Suppressor macrophage (primary cell): ENCODE measurements at regions not wholly inside any gene's neighbourhood (a gene's known extent, or its start where the extent isn't known, plus 50 kb on each side); places are given as distances from the start of the nearest gene placed in this dataset.
"Not testable (repeated sequence)": the region's sequence is repeated elsewhere in the genome, so short reads cannot be mapped to it uniquely, and the experiment has no call there.

ENCODE experiments used
- DNase-seq, 4 experiments: peaks; one replicate each; pipeline ENCODE4 v3.0.0-alpha.2; 2020 to 2022

DNA sequence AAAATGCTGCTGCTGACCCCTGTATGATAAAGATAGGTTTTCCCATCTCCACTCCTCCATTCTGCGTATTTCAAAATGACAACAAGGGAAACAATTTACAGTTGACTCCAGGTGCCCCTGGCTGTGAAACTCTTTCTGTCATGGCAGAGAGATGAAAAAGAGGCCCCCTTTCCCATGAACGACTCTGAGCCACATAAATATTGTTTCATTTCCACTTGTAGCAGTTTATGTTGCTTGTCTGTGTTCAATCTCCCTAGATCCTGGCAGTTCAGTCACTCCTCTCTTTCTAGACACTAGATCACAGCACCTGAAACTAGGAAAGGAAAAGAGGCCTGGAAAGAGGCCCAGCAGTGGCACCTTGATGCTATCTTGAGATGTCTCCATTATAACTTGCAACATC lies 121.0 kb upstream of the ZNF521 start:
- DNase-seq: no peak

- DNase-seq: not testable (repeated sequence)
These were observed 119.0 kb upstream of the ZNF521 start for GRCh38 chr18:25470756-25471524.

DNA sequence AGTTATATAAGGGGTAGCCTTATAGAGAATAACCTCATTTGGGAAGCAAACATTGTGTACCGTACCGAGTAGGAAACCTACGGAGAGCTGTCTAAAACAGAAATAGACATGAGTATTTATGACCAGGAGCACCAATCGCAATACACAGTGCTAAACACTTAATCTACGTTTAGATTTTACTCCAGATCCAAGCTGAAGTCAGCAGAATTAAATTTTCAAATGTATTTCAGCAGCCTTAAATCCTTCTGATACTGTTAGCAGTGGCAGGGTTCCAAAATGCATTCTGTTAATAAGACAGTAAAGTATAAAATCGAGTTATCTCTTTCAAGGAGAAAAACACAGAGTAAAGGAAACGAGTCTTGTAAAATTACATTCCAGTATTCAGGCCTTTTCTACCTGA lies 118.1 kb upstream of the ZNF521 start:
- DNase-seq: no peak

DNA sequence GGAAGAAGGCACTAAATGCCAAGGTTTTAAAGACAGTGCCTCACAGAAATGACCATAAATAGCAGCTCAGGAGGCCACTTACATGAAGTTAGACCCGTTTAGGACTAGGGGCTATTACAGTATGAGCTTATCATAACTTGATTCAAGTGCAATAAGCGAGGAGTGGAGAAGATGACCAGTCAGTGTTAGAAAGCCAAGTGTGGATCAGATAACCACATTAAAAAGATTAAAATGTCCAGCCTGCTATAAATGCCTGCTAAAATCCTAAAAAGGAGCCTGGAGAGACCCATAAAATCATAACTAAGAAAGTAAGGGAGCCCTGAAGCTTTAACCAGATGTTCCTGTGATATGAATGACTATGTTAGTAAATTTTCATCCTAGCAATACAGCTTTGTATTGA lies 117.5 kb upstream of the ZNF521 start:
- DNase-seq: no peak

DNA sequence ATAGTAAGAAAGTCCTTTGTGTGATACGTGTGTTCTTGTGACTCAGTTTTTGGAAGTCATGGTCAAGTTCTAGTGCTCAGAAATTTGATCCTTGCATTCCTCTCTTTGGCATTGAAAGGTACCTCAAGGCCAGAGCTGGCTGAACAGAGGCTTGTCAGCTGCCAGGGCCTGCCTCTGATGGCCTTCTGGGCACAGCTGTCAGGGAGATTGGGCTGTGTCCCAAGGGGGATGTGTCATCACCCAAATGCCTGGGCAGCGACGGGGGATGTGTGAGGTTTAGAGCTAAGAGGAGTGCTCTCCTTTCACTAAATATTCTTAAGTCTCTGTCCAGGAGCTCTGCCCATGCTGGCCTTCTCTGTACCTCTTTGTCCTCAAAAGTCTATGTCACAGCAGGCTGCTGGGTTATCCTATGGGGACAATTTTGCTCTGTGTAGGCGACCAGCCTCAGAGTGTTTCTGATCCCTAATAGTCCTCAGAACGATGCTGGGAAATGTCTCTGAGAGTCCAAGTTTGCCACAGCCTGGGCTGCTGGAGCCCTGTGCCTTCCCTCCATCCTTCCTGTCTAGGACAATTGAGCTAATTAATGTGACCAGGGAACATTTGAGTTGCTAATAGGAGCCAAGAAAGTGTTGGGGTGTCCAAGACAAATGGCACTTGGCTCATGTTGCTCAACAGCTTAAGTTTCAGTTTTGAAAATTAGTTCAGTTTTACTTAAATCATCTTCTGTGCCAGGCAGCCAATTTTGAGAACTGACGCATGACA lies 115.4 kb upstream of the ZNF521 start:
- DNase-seq: no peak

GRCh38 chr18:25465152-25465732 lies 113.3 kb upstream of the ZNF521 start:
- DNase-seq: no peak

DNA sequence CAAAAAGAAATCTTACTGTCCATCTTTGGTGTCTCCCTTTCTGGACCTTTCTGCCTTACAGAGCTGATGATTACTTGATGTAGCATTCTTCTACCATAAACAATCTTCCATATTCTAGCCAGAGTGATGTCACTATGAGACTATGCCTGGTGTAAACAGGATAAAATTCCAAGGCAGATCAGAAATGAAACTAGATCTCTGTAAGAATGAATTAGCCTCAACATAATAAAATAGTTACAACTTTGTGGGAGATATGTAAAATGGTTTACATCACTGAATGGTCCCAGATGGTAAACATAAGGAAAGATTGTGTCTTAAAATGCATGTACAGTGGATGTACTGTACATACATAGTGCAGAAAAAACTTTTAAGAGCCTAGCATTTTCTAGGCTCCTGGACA lies 112.3 kb upstream of the ZNF521 start:
- DNase-seq: no peak

- DNase-seq: no peak
These were observed 111.8 kb upstream of the ZNF521 start for GRCh38 chr18:25463726-25464125.

DNA sequence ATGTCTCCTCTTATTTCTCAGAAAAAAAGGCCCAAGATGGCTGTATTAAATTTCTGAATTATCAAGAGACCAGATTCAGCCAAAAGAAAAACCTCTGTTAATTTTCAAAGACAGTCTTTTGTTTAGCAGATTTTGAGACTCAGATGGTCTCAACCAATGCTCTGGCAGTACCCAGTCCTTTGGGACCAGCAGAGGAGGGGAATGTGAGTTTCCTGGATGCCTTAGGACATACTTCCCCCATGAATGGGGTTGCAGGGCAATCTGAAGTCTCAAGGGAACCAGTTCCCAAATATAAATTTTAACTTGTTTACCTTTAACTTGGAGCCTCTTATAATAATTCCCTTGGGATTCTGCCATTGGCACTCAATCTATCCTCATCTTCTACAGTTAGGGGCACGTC lies 107.8 kb upstream of the ZNF521 start:
- no peak for DNase-seq

DNA sequence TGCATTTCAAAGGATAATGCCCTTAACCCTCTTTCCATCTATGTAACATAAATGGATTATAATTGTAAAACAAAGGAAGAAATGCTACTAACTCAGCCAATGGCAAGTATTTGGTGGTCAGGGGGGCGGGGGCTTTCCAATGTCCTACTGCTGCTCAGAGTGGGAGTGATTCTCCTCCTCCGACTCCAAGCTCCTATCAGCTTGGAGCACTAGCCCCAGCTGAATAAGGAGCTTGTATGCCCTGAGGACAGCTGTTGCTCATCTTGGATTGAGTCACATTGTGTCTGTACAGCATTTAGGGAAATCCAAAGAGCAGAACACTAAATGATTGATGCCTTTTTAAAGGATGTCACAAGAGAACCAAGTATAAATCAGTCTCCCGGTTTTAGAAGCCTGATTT lies 105.6 kb upstream of the ZNF521 start:
- peak in 3 of 4 experiments; percentile 3 to 23 (median 5) for DNase-seq

DNA sequence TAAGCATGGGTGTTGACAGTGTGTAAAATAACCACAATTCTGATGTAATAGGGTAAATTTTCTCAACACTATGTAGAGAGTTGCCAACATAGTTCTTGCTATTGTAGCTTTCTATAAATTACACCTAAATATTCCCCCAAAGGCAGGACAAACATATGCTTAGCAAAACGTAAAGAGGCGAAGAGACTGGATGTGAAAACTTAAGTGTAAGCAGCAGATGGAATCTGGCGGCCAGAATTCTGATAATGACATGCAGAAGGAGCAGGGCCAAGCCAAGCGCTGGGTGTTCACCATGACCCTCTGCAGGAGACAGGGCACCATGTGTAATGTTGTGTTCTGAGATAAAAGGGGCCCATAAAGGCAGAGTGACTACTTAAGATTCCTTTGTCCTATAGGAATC lies 105.2 kb upstream of the ZNF521 start:
- DNase-seq: no peak

DNA sequence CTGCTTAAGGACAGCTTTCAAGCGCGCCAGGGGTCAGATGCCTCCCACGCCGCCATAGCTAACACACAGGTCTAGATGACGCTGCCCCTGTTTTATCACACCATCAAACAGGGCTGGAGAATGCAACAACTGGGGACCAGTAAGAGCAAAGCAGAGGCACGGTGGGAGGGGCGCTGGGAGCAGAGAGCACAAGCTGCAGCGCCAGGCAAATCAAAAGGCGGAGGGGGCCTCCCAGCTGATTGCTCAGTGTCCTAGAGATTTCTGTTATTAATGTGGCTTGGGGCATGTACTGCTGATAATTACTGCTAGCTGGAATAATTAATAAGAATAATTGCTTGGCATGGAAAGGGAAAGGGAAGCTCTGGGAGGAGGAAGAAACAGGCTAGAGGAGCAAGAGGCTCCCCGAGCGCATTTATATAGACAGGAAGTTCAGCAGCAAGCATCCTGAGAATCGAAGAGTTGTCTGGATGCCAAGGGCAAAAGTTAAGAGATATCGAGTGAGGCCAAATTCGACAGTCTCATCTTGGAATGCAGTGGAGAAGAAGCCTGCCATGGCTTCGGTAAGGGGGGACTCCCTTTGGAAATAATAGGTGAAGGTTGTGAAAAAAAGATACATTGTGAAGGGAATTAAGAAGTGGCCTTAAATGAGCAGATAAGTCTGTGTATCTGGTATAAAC lies 104.5 kb upstream of the ZNF521 start:
- DNase-seq: no peak

DNA sequence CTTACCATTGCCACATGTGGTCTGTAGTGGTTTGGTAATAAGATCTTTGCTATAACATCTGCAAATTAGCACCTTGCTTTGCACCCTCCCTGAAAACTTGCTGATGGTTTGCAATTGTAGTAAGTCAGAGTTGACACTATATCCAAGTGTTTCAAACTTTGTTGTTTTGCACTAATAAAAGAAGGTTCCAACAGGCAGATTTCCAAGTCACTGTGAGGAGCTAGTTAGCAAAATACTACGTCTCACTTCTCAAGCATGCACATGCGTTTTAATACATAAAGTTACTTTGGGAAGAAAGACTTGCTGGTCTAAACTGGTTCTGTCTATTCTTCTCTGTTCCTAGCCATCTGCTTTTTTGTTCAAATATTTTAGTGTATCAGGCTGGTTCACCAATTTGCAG lies 103.7 kb upstream of the ZNF521 start:
- DNase-seq: no peak

- DNase-seq: no peak
These were observed 103.2 kb upstream of the ZNF521 start for GRCh38 chr18:25455159-25455558.

DNA sequence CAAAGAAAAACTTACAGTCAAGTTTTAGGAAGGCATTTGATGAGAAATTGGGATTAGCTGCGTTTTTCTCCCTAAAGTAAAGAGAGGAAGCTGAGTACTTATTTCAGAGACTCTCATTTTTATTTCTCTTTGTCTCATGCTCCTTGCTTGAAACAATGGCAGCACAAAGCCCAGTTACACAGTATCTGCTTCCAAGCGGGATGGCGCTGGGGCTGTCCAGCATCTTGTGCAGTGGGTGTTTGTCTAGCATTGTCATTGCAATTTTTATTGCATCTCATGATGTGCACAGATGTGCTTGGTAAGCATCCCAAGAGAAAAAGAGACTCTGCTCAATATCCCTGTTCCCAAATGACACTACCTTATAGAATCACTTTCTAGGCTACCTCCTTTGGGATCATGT lies 102.8 kb upstream of the ZNF521 start:
- no peak for DNase-seq

DNA sequence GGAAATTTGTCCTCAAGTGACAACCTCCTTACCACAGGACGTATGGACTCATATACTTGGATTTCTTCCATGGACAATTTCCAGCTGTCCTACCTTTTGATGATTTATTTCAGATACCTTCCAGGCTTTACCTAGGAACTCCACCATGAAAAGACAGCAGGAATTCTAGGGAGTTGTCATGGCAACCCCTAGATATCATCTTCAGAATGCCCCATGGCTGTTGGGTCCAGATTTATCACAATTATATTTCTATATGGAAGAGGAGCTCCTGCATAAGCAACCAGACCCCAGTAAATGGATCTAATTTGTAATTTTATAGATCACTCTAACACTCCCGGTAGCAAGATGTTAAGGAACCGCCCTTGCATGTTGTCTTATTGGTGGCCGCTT lies 102.3 kb upstream of the ZNF521 start:
- DNase-seq: no peak

- peak; percentile 39 to 61 (median 44) for DNase-seq
These were observed 101.7 kb upstream of the ZNF521 start for GRCh38 chr18:25453556-25454269.

- no peak for DNase-seq
These were observed 99.2 kb upstream of the ZNF521 start for GRCh38 chr18:25451077-25451658.

- no peak for DNase-seq
These were observed 97.1 kb upstream of the ZNF521 start for GRCh38 chr18:25449046-25449445.

GRCh38 chr18:25446972-25447371 lies 95.0 kb upstream of the ZNF521 start:
- DNase-seq: peak; percentile 39 to 66 (median 47)

- no peak for DNase-seq
These were observed 93.5 kb upstream of the ZNF521 start for GRCh38 chr18:25445430-25445829.

- no peak for DNase-seq
These were observed 91.8 kb upstream of the ZNF521 start for GRCh38 chr18:25443776-25444175.
